Spleen (tissue), 11 donors: ENCODE measurements at regions not wholly inside any gene's neighbourhood (a gene's known extent, or its start where the extent isn't known, plus 50 kb on each side); places are given as distances from the start of the nearest gene placed in this dataset.

Source experiments
- DNase-seq: peaks from one replicate; pipeline ENCODE4 v3.0.0-alpha.2; 2020
- H3K27ac ChIP-seq, 8 donors: fragments of 200-600 bp; sonication (generic) in 7 of 8; 1 replicate in 4 of 8; 2 replicates in 4 of 8; pipeline versions ENCODE4 v1.5.0 to v1.8.0; 2016 to 2021; ENCODE audit warnings: inconsistent platforms in 4 of 8, mild to moderate bottlenecking in 4 of 8, moderate library complexity in 1 of 8
- H3K27me3 ChIP-seq, 7 donors: fragments of 200-600 bp; sonication (generic) in 6 of 7; replicated peaks in 1 of 7; 1 replicate in 4 of 7; 2 replicates in 3 of 7; pipeline versions ENCODE4 v1.5.0 to v1.8.0; 2016 to 2021; ENCODE audit warnings: inconsistent platforms in 3 of 7, mild to moderate bottlenecking in 1 of 7
- H3K36me3 ChIP-seq, 6 donors: fragments of 200-600 bp; sonication (generic) in 5 of 6; 1 replicate in 4 of 6; 2 replicates in 2 of 6; pipeline versions ENCODE4 v1.5.0 to v1.8.0; 2016 to 2021; ENCODE audit warnings: inconsistent platforms in 2 of 6
- H3K4me1 ChIP-seq, 6 donors: fragments of 200-600 bp; sonication (generic) in 5 of 6; 1 replicate in 3 of 6; 2 replicates in 3 of 6; pipeline versions ENCODE4 v1.5.0 to v1.8.0; 2016 to 2021; ENCODE audit warnings: inconsistent platforms in 3 of 6
- H3K4me3 ChIP-seq, 8 donors: fragments of 200-600 bp; sonication (generic) in 7 of 8; 1 replicate in 4 of 8; 2 replicates in 4 of 8; pipeline versions ENCODE4 v1.5.0 to v1.8.0; 2016 to 2021; ENCODE audit warnings: inconsistent platforms in 4 of 8, mild to moderate bottlenecking in 4 of 8, moderate library complexity in 2 of 8
- H3K9me3 ChIP-seq, 8 donors: fragments of 200-600 bp; sonication (generic) in 7 of 8; 1 replicate in 4 of 8; 2 replicates in 4 of 8; pipeline versions ENCODE4 v1.5.0 to v1.8.0; 2016 to 2021; ENCODE audit warnings: inconsistent platforms in 4 of 8
- POLR2A ChIP-seq, 3 donors: fragments of 450-650 bp; IDR thresholded peaks; one replicate each; pipeline ENCODE4 v1.5.1; 2017; ENCODE audit warnings: antibody characterized with exemption in 3 of 3, mild to moderate bottlenecking in 1 of 3
- POLR2AphosphoS5 ChIP-seq, 3 donors: sonication (generic); formaldehyde crosslinking; IDR thresholded peaks; one replicate each; pipeline ENCODE4 v1.5.1; 2017; ENCODE audit warnings: antibody characterized with exemption in 3 of 3
- WGBS, 5 donors: extraction: QIAGEN DNeasy Blood & Tissue Kit in 3 of 5; methylation state at CpG; one replicate each; pipeline versions ENCODE4 v1.1.5 to v1.1.7; 2013 to 2018; 5-methylcytosine and 5-hydroxymethylcytosine counted together
- intact Hi-C: fragments of 100-400 bp; cut with DNase I; formaldehyde crosslinking; loops from one replicate; pipeline ENCODE4 v1.15.0; 2023; ENCODE audit warnings: low total_unique reads
- TF ChIP-seq, protein P1 (sequence below), 11 experiments: fragments of 200-600 bp in 7 of 11; fragments of 450-650 bp in 4 of 11; sonication (generic) in 4 of 11; IDR thresholded peaks in 8 of 11; conservative IDR thresholded peaks in 3 of 11; 1 replicate in 7 of 11; 2 replicates in 4 of 11; pipeline versions ENCODE4 v1.4.0 to v1.8.0; 2016 to 2021; ENCODE audit warnings: antibody characterized with exemption in 11 of 11, inconsistent platforms in 4 of 11, mild to moderate bottlenecking in 1 of 11
- donor health status: healthy with polysubstance abuse.
- donor health status: DM: no; HTN: no; CAD: no; lungs with moderate emphysema.
- donor health status: DM: no; HTN: no; CAD: no.
- donor health status: Bipolar disorder and iron deficiency.
- donor health status: healthy.
- donor health status: DM: no; HTN: no; CAD: no.
- donor health status: DM: yes; HTN: yes; CAD: no.

DNA sequence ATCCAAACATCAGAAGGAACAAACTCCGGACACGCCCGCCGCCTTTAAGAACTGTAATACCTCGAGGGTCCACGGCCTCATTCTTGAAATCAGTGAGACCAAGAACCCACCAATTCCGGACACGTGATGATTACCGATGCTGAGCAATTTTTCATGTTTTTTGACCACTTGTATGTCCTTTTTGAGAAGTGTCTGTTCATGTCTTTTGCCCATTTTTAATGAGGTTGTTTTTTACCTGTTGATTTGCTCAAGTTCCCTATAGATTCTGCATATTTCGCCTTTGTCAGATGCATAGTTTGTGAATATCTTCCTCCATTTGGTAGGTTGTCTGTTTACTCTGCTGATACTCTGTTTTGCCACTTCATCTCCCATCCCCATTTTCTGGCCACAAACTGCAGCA is 150.4 kb downstream of the IRS1 start:
- H3K36me3 ChIP-seq: no peaks in the 10 kb centered on the region
- 93 to 98% (median 96%) methylated on average over 10 of the region's 10 CpGs for WGBS, 5 donors
- H3K9me3 ChIP-seq: peaks cover 0 to 10% (median 7%) of the 10 kb centered on the region in 8 donors
- TF ChIP-seq, protein P1, sequence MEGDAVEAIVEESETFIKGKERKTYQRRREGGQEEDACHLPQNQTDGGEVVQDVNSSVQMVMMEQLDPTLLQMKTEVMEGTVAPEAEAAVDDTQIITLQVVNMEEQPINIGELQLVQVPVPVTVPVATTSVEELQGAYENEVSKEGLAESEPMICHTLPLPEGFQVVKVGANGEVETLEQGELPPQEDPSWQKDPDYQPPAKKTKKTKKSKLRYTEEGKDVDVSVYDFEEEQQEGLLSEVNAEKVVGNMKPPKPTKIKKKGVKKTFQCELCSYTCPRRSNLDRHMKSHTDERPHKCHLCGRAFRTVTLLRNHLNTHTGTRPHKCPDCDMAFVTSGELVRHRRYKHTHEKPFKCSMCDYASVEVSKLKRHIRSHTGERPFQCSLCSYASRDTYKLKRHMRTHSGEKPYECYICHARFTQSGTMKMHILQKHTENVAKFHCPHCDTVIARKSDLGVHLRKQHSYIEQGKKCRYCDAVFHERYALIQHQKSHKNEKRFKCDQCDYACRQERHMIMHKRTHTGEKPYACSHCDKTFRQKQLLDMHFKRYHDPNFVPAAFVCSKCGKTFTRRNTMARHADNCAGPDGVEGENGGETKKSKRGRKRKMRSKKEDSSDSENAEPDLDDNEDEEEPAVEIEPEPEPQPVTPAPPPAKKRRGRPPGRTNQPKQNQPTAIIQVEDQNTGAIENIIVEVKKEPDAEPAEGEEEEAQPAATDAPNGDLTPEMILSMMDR (IDR thresholded peaks at IDR 0.05 in 8 of 11, conservative IDR thresholded peaks at IDR 0.05 in 3 of 11): no peak
- TF ChIP-seq POLR2A (IDR thresholded peaks at IDR 0.05) (no peak), POLR2AphosphoS5 (IDR thresholded peaks at IDR 0.05) (no peak)
- peaks cover 5 to 21% (median 15%) of the 10 kb centered on the region in 6 donors for H3K4me1 ChIP-seq
- H3K27me3 ChIP-seq: peaks cover 0 to 84% (median 20%) of the 10 kb centered on the region in 7 donors
- no peak overlapping the region for H3K4me3 ChIP-seq
- DNase-seq: no peak
- intact Hi-C loops: no loop called here
- peak overlapping the region in 6 of 8 donors; percentile 4 to 56 (median 48) for H3K27ac ChIP-seq

- TF ChIP-seq POLR2AphosphoS5 (IDR thresholded peaks at IDR 0.05): no peak
- TF ChIP-seq POLR2A (IDR thresholded peaks at IDR 0.05): no peak
- TF ChIP-seq, protein P1 (IDR thresholded peaks at IDR 0.05 in 8 of 11, conservative IDR thresholded peaks at IDR 0.05 in 3 of 11): no peak
- H3K4me3 ChIP-seq: no peak overlapping the region
- intact Hi-C loops: no loop called here
- H3K27ac ChIP-seq: no peak overlapping the region
- H3K9me3 ChIP-seq: peaks cover 0 to 10% (median 7%) of the 10 kb centered on the region in 8 donors
- no peak for DNase-seq
- peaks cover 5 to 21% (median 15%) of the 10 kb centered on the region in 6 donors for H3K4me1 ChIP-seq
- H3K27me3 ChIP-seq: peaks cover 0 to 82% (median 15%) of the 10 kb centered on the region in 7 donors
- 84 to 86% (median 85%) methylated on average over 17 to 28 of the region's 28 CpGs for WGBS, 5 donors
- no peaks in the 10 kb centered on the region for H3K36me3 ChIP-seq
Measured at GRCh38 chr2:226647621-226648518, 151.8 kb downstream of the IRS1 start.

DNA sequence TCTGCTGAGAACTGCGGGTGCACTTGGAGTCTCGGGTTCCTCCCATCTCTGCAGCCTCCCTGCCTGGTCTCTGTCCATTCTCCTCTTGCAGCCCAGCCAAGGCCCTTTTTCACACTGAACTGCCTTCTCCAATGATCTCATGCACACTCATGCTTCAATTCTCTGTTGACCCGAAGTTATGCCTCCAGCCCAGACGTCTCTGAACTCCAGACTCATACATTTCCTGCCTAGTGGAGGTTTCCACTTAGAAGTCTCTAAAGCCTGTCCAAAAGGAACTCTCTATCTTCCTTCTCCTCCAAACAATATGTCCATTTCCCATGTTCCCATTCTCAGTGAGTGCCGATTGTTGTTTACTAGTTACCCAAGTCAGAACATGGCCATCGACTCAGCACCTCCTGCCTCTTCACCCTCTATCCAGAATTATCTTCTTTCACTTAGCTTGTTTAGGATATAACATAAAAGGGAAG is 155.2 kb downstream of the IRS1 start:
- TF ChIP-seq POLR2A (IDR thresholded peaks at IDR 0.05) (no peak), POLR2AphosphoS5 (IDR thresholded peaks at IDR 0.05) (no peak)
- TF ChIP-seq, protein P1 (IDR thresholded peaks at IDR 0.05 in 8 of 11, conservative IDR thresholded peaks at IDR 0.05 in 3 of 11): no peak
- intact Hi-C loops: no loop called here
- 37 to 48% (median 37%) methylated on average over 6 of the region's 6 CpGs for WGBS, 5 donors

DNA sequence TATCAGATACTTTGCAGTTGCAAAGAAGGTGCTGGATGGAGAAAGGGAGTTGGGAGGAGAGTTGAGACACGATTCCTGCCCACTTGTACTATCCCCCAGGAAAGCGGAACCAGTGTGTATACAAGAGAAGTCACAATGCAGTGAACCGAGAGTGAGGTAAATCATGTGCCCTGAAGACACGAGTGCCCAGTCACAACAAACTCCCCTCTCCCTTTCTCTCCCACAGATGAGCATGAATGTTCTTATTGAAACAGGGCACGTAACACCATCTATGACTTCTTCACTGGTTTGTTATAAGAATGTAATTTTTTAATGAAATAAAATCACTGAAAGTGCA is 155.7 kb downstream of the IRS1 start:
- 58 to 72% (median 63%) methylated on average over 5 of the region's 5 CpGs for WGBS, 5 donors
- DNase-seq: no peak
- H3K27me3 ChIP-seq: peaks cover 0 to 68% (median 11%) of the 10 kb centered on the region in 7 donors
- TF ChIP-seq POLR2A (IDR thresholded peaks at IDR 0.05) (no peak), POLR2AphosphoS5 (IDR thresholded peaks at IDR 0.05) (no peak)
- TF ChIP-seq, protein P1 (IDR thresholded peaks at IDR 0.05 in 8 of 11, conservative IDR thresholded peaks at IDR 0.05 in 3 of 11): no peak
- intact Hi-C loops: no loop called here
- H3K9me3 ChIP-seq: peaks cover 0 to 21% (median 10%) of the 10 kb centered on the region in 8 donors
- no peaks in the 10 kb centered on the region for H3K4me1 ChIP-seq
- H3K27ac ChIP-seq: no peak overlapping the region
- H3K36me3 ChIP-seq: no peaks in the 10 kb centered on the region
- H3K4me3 ChIP-seq: no peak overlapping the region

More for the DNA sequence above, 155.2 kb downstream of the IRS1 start:
- Histone ChIP-seq H3K9me3 (peaks cover 0 to 26% (median 14%) of the 10 kb centered on the region in 8 donors), H3K4me3 (no peak overlapping the region), H3K27ac (no peak overlapping the region), H3K36me3 (no peaks in the 10 kb centered on the region), H3K27me3 (peaks cover 0 to 65% (median 11%) of the 10 kb centered on the region in 7 donors), H3K4me1 (peaks cover 0 to 4% (median 2%) of the 10 kb centered on the region in 6 donors)
- DNase-seq: no peak
